Type B pancreatic cell (in vitro differentiated cells): ENCODE measurements at regions not wholly inside any gene's neighbourhood (a gene's known extent, or its start where the extent isn't known, plus 50 kb on each side); places are given as distances from the start of the nearest gene placed in this dataset.
A peak's percentile ranks its signal among the peaks of the same experiment; 100 is the strongest.
"Not testable (repeated sequence)": the region's sequence is repeated elsewhere in the genome, so short reads cannot be mapped to it uniquely, and the experiment has no call there.

Experiments
- DNase-seq: peaks from one replicate; pipeline ENCODE4 v3.0.0; 2021; ENCODE audit warnings: mixed read lengths; ENCODE audit not compliant: unreplicated experiment; ENCODE audit errors: extremely low spot score
- H3K27ac Mint-ChIP-seq: 2 replicates; pipeline ENCODE4 v1.8.0; 2021; ENCODE audit warnings: mild to moderate bottlenecking, mixed read lengths
- H3K27me3 Mint-ChIP-seq: 2 replicates; pipeline ENCODE4 v1.8.0; 2021; ENCODE audit warnings: mixed read lengths
- H3K36me3 Mint-ChIP-seq: 2 replicates; pipeline ENCODE4 v1.8.0; 2021; ENCODE audit warnings: mixed read lengths
- H3K4me1 Mint-ChIP-seq: one replicate; pipeline ENCODE4 v1.8.0; 2021; ENCODE audit warnings: mixed read lengths; ENCODE audit not compliant: unreplicated experiment
- H3K4me3 Mint-ChIP-seq: 2 replicates; pipeline ENCODE4 v1.8.0; 2021; ENCODE audit warnings: mild to moderate bottlenecking, mixed read lengths
- H3K9me3 Mint-ChIP-seq: 2 replicates; pipeline ENCODE4 v1.8.0; 2021; ENCODE audit warnings: mixed read lengths
- CTCF ChIP-seq: fragments of 200-600 bp; sonication (generic); conservative IDR thresholded peaks from 2 replicates; pipeline ENCODE4 v1.5.0; 2021; ENCODE audit warnings: antibody characterized with exemption, mild to moderate bottlenecking

DNA sequence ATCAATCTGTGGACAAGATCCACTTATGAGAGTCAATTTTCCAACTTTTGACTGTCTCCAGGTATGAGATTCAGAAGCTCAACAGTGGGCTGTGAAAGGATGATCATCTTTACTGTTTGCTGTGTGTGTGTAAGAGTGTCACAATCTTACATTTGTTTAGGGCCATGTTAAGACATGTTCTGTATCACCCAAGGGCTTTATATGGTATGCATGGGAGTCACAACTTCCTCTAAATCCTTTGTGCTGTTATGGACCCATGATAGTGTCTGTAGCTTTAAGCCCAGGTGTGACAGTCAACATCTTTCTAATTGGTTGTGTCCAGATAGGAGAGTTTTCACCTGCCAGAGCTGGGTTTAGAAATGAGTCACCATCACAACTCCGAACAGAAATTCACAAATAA, 70.2 kb downstream of the ZNF726 start:
- not testable (repeated sequence) for H3K4me3 Mint-ChIP-seq

DNA sequence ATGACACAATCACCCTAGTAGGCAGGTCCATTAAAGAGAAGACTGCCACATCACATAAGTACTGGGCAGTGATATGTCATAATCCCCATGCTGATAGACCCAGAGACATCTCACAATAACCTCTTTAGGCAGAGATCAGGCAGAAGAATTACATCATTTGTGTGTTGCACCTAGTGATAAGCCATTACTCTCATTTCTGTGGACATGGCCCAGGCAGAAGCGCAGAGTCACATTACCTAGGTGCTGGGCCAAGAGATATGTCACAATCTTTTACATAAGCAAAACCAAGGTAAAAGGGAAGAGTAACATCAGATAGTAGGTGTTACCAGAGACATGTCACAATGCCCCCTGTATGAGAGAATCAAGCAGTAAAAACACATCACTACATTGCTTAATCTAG, 71.9 kb downstream of the ZNF726 start:
- TF ChIP-seq CTCF, result no peak
- Mint-ChIP-seq H3K36me3 (no peaks in the 10 kb centered on the region), H3K4me3 (no peak overlapping the region), H3K4me1 (no peaks in the 10 kb centered on the region), H3K9me3 (peaks cover 26% of the 10 kb centered on the region), H3K27me3 (no peaks in the 10 kb centered on the region), H3K27ac (no peak overlapping the region)
- no peak for DNase-seq

More for the DNA sequence above, 70.2 kb downstream of the ZNF726 start:
- DNase-seq, H3K36me3 Mint-ChIP-seq, H3K27me3 Mint-ChIP-seq, H3K27ac Mint-ChIP-seq, H3K4me1 Mint-ChIP-seq: not testable (repeated sequence)
- peaks cover 28% of the 10 kb centered on the region for H3K9me3 Mint-ChIP-seq

DNA sequence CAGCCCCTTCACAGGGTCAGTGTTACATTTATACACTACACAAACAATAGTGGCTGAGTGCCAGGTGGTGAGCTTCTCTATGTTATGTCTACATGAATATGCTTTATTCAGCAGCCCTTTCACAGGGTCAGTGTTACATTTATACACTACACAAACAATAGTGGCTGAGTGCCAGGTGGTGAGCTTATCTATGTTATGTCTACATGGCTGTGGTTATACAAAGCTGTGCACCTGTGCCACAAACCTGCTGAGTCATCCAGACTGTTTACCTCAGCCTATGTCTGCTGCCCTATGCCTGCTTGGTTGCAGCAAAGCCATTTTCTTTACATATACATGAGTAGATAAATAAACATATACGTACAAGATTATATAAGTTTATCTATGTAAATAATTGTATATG, 76.5 kb downstream of the ZNF726 start:
- no peaks in the 10 kb centered on the region for H3K4me1 Mint-ChIP-seq
- no peak overlapping the region for H3K4me3 Mint-ChIP-seq
- no peak for TF ChIP-seq CTCF
- H3K36me3 Mint-ChIP-seq, result no peaks in the 10 kb centered on the region
- H3K27ac Mint-ChIP-seq, result no peak overlapping the region
- H3K9me3 Mint-ChIP-seq, result peaks cover 29% of the 10 kb centered on the region
- DNase-seq, result no peak
- no peaks in the 10 kb centered on the region for H3K27me3 Mint-ChIP-seq

- Mint-ChIP-seq H3K27ac (no peak overlapping the region), H3K4me3 (no peak overlapping the region), H3K27me3 (no peaks in the 10 kb centered on the region), H3K9me3 (peaks cover 32% of the 10 kb centered on the region), H3K4me1 (no peaks in the 10 kb centered on the region), H3K36me3 (no peaks in the 10 kb centered on the region)
- no peak for TF ChIP-seq CTCF
- DNase-seq, result no peak
These were observed 77.7 kb downstream of the ZNF726 start for GRCh38 chr19:23992348-23992747.

DNA sequence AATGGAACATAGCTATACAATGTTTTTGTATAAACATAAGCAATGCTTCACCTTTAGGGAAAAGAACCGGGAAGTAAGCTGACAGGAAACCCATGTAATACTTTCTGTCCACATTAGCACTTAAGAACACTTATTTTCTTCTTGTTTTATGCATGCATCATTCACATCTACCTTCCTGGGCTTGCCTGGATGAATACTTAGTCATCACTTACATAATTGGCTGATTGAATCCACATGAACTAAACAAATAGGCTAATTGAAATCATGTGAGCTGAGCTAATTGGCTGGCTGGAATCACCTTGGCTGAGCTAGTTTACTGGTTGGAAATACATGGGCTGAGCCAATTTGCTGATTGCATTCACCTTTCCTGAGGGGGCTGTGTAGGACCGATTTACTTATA, 78.8 kb downstream of the ZNF726 start:
- Mint-ChIP-seq H3K9me3 (peaks cover 24% of the 10 kb centered on the region), H3K27me3 (no peaks in the 10 kb centered on the region), H3K36me3 (no peaks in the 10 kb centered on the region), H3K27ac (no peak overlapping the region), H3K4me3 (no peak overlapping the region), H3K4me1 (no peaks in the 10 kb centered on the region)
- DNase-seq, result no peak
- TF ChIP-seq CTCF, result no peak

- H3K4me3 Mint-ChIP-seq, result no peak overlapping the region
- H3K27me3 Mint-ChIP-seq, result no peaks in the 10 kb centered on the region
- no peak for DNase-seq
- H3K9me3 Mint-ChIP-seq, result peaks cover 34% of the 10 kb centered on the region
- no peaks in the 10 kb centered on the region for H3K36me3 Mint-ChIP-seq
- TF ChIP-seq CTCF, result peak; percentile 57
- no peak overlapping the region for H3K27ac Mint-ChIP-seq
- H3K4me1 Mint-ChIP-seq, result no peaks in the 10 kb centered on the region
These were observed 81.9 kb downstream of the ZNF726 start for GRCh38 chr19:23996549-23996948.
